ENCODE measurements at regions not wholly inside any gene's neighbourhood (a gene's known extent, or its start where the extent isn't known, plus 50 kb on each side); places are given as distances from the start of the nearest gene placed in this dataset.

GRCh38 chr16:63745456-63745855, 1376.4 kb downstream of the CDH11 start:
- TF ChIP-seq CTCF (IDR thresholded peaks at IDR 0.05) = no peak
- no peak for TF ChIP-seq POLR2AphosphoS5 (IDR thresholded peaks at IDR 0.05; ENCODE audit: low read depth, low read length)
- TF ChIP-seq REST (IDR thresholded peaks at IDR 0.05; ENCODE audit: insufficient read depth in 1 of 2, low read depth in 2 of 2, low read length in 1 of 2) = no peak
- no peak for TF ChIP-seq SIN3A (IDR thresholded peaks at IDR 0.05; ENCODE audit: borderline replicate concordance, insufficient read depth, low read depth, low read length)
